Aorta (tissue), 5 donors: ENCODE measurements at regions not wholly inside any gene's neighbourhood (a gene's known extent, or its start where the extent isn't known, plus 50 kb on each side); places are given as distances from the start of the nearest gene placed in this dataset.
"Not testable (repeated sequence)": the region's sequence is repeated elsewhere in the genome, so short reads cannot be mapped to it uniquely, and the experiment has no call there.

Experiments
- ATAC-seq: fragments of 200-7000 bp; cut with Tn5 transposase; one replicate; pipeline ENCODE4 v1.9.1; 2022; ENCODE audit warnings: moderate library complexity; ENCODE audit not compliant: low FRiP score
- DNase-seq, 2 donors: peaks; one replicate each; pipeline ENCODE4 v3.0.0-alpha.2; 2020
- H3K27ac ChIP-seq, 2 donors: one replicate each; pipeline ENCODE4 v1.5.1; 2013; ENCODE audit warnings: low read length in 2 of 2, mild to moderate bottlenecking in 2 of 2, moderate library complexity in 2 of 2, control low read depth in 1 of 2, inconsistent platforms in 1 of 2, low read depth in 1 of 2
- H3K27me3 ChIP-seq, 2 donors: one replicate each; pipeline ENCODE4 v1.6.1; 2013; ENCODE audit warnings: control low read depth in 1 of 2, low read length in 1 of 2, mild to moderate bottlenecking in 1 of 2, moderate library complexity in 1 of 2; ENCODE audit not compliant: insufficient read depth in 2 of 2, control insufficient read depth in 1 of 2
- H3K36me3 ChIP-seq, 2 donors: one replicate each; pipeline ENCODE4 v1.6.1; 2013; ENCODE audit warnings: control low read depth in 1 of 2, low read length in 1 of 2, mild to moderate bottlenecking in 1 of 2; ENCODE audit not compliant: insufficient read depth in 2 of 2, control insufficient read depth in 1 of 2
- H3K4me1 ChIP-seq, 2 donors: one replicate each; pipeline ENCODE4 v1.6.1; 2013; ENCODE audit warnings: low read length in 2 of 2, control low read depth in 1 of 2, mild to moderate bottlenecking in 1 of 2, moderate library complexity in 1 of 2; ENCODE audit not compliant: insufficient read depth in 2 of 2, control insufficient read depth in 1 of 2
- H3K4me3 ChIP-seq, 2 donors: one replicate each; pipeline ENCODE4 v1.5.1; 2013; ENCODE audit warnings: low read length in 2 of 2, control low read depth in 1 of 2, mild to moderate bottlenecking in 1 of 2
- H3K9me3 ChIP-seq: one replicate; pipeline ENCODE4 v1.6.1; 2013; ENCODE audit warnings: mild to moderate bottlenecking, low read length; ENCODE audit not compliant: control insufficient read depth
- WGBS, 2 donors: extraction: QIAGEN DNeasy Blood & Tissue Kit; methylation state at CpG; one replicate each; pipeline ENCODE4 v1.1.7; 2013; 5-methylcytosine and 5-hydroxymethylcytosine counted together
- intact Hi-C, 2 donors: fragments of 100-400 bp; cut with DNase I; formaldehyde crosslinking; loops; one replicate each; pipeline versions ENCODE4 v1.14.2 to v1.15.0; 2022
- donor health status: healthy with polysubstance abuse.
- donor health status: Bipolar disorder and iron deficiency.
- donor health status: DM: no; HTN: no; CAD: no.
- donor health status: DM: no; HTN: no; CAD: no.
- donor health status: DM: yes; HTN: yes; CAD: no.

GRCh38 chr17:14575471-14575953, 274.6 kb downstream of the HS3ST3B1 start:
- Histone ChIP-seq H3K27ac (no peak overlapping the region), H3K27me3 (no peaks in the 10 kb centered on the region), H3K36me3 (no peaks in the 10 kb centered on the region), H3K9me3 (no peaks in the 10 kb centered on the region), H3K4me1 (no peaks in the 10 kb centered on the region), H3K4me3 (no peak overlapping the region)
- WGBS, 2 donors = 25 to 40% methylated on average over 8 of the region's 8 CpGs
- DNase-seq = no peak
- no peak for ATAC-seq
- intact Hi-C loops = no loop called here

GRCh38 chr17:14560325-14560724, 259.4 kb downstream of the HS3ST3B1 start:
- intact Hi-C loops, ATAC-seq, H3K4me3 ChIP-seq, H3K27me3 ChIP-seq, H3K4me1 ChIP-seq, H3K36me3 ChIP-seq, DNase-seq, H3K27ac ChIP-seq, H3K9me3 ChIP-seq: not testable (repeated sequence)
- WGBS, 2 donors = 92 to 96% methylated on average over 8 of the region's 8 CpGs

DNA sequence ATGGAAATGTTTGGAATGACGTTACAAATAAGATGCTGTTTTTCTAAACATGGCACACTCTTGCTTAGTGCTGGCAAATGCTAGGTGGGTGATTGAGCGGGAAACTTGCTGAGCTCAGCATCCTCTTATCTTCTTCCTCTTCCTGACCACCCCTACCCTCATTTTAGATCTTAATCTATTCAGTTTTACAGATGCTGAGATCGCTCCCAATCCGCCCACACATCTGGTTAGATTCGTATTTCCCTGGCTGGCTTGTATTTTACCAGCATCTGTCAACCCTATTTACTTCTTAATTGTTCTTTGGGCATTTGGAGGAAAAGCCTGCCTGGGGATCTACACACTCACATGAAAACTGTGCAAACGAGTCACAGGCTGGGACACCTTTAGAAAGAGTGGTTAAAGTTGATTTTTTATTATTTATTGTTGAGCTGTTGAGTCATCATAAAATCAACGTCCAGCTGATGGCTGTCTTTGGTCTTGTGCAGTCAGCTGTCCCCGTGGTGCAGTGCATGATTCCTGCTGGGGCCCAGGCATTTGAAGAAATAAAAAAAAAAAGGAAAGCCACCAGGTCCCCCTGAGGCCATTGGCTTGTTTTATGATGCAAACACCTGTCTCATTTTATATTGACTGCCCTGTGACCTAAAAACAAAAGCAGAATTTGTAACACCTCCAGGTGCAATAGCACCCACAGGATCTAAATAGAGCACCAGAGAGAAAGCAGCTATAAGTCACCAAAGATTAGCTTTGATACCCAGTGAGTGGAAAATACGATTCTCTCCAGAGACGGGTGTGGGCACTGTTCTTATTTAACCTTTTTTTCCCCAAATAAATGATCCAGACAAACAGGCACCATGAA, 258.6 kb downstream of the HS3ST3B1 start:
- WGBS, 2 donors = 40 to 48% methylated on average over 10 of the region's 10 CpGs
- H3K27ac ChIP-seq = no peak overlapping the region
- intact Hi-C loops = no loop called here
- ATAC-seq (no peak), DNase-seq (no peak)
- no peaks in the 10 kb centered on the region for H3K4me1 ChIP-seq
- no peaks in the 10 kb centered on the region for H3K36me3 ChIP-seq
- no peak overlapping the region for H3K4me3 ChIP-seq
- no peaks in the 10 kb centered on the region for H3K27me3 ChIP-seq
- H3K9me3 ChIP-seq = no peaks in the 10 kb centered on the region

- H3K27me3 ChIP-seq = no peaks in the 10 kb centered on the region
- intact Hi-C loops = no loop called here
- H3K36me3 ChIP-seq = no peaks in the 10 kb centered on the region
- H3K9me3 ChIP-seq = no peaks in the 10 kb centered on the region
- no peak overlapping the region for H3K27ac ChIP-seq
- ATAC-seq (no peak), DNase-seq (no peak)
- WGBS, 2 donors = 49 to 51% methylated on average over 4 of the region's 4 CpGs
- H3K4me1 ChIP-seq = no peaks in the 10 kb centered on the region
- no peak overlapping the region for H3K4me3 ChIP-seq
Measured at GRCh38 chr17:14557480-14557879, 256.6 kb downstream of the HS3ST3B1 start.

GRCh38 chr17:14553847-14554246, 253.0 kb downstream of the HS3ST3B1 start:
- H3K4me1 ChIP-seq = no peaks in the 10 kb centered on the region
- H3K9me3 ChIP-seq = no peaks in the 10 kb centered on the region
- no peak overlapping the region for H3K27ac ChIP-seq
- 70 to 78% methylated on average over 2 of the region's 2 CpGs for WGBS, 2 donors
- intact Hi-C loops = no loop called here
- H3K4me3 ChIP-seq = no peak overlapping the region
- no peaks in the 10 kb centered on the region for H3K27me3 ChIP-seq
- DNase-seq (no peak), ATAC-seq (no peak)
- no peaks in the 10 kb centered on the region for H3K36me3 ChIP-seq

- Histone ChIP-seq H3K4me3 (no peak overlapping the region), H3K27me3 (no peaks in the 10 kb centered on the region), H3K27ac (no peak overlapping the region), H3K9me3 (no peaks in the 10 kb centered on the region), H3K36me3 (no peaks in the 10 kb centered on the region), H3K4me1 (no peaks in the 10 kb centered on the region)
- intact Hi-C loops = no loop called here
- DNase-seq (no peak), ATAC-seq (no peak)
- WGBS, 2 donors = 62 to 67% methylated on average over 7 of the region's 7 CpGs
Measured at GRCh38 chr17:14552306-14552705, 251.4 kb downstream of the HS3ST3B1 start.

DNA sequence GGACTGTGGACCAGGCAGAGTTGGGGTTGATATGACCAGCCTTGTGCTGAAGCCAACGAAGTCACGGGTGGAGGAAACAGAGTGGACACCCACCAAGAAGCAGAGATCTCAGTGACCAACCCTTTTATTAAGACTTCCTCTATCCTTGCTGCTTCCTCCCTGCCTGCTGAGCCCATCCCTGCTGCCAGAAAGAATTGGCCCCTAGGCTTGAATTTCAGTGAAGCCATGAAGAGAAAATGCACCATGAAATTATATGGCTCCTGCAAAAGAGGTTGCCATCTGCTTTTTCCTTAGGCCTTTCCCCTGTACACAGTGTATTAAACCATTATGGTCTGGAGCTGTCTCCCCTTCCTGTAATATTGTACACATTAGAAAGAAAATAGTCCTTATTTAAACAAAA, 246.7 kb downstream of the HS3ST3B1 start:
- Histone ChIP-seq H3K4me1 (no peaks in the 10 kb centered on the region), H3K9me3 (peaks cover 1% of the 10 kb centered on the region), H3K36me3 (no peaks in the 10 kb centered on the region), H3K4me3 (no peak overlapping the region), H3K27me3 (no peaks in the 10 kb centered on the region), H3K27ac (no peak overlapping the region)
- intact Hi-C loops = no loop called here
- ATAC-seq = no peak
- WGBS, 2 donors = 81 to 88% methylated on average over 2 of the region's 2 CpGs
- DNase-seq = no peak

GRCh38 chr17:14547016-14547415, 246.1 kb downstream of the HS3ST3B1 start:
- Histone ChIP-seq H3K9me3 (peaks cover 1% of the 10 kb centered on the region), H3K36me3 (no peaks in the 10 kb centered on the region), H3K4me1 (no peaks in the 10 kb centered on the region), H3K4me3 (no peak overlapping the region), H3K27me3 (no peaks in the 10 kb centered on the region), H3K27ac (no peak overlapping the region)
- 58 to 64% methylated on average over 5 of the region's 5 CpGs for WGBS, 2 donors
- no peak for DNase-seq
- intact Hi-C loops = no loop called here
- no peak for ATAC-seq
